Mucosa of descending colon (tissue), 3 donors: ENCODE measurements at regions not wholly inside any gene's neighbourhood (a gene's known extent, or its start where the extent isn't known, plus 50 kb on each side); places are given as distances from the start of the nearest gene placed in this dataset.
A peak's percentile ranks its signal among the peaks of the same experiment; 100 is the strongest.

Source experiments
- ATAC-seq: fragments of 200-7000 bp; cut with Tn5 transposase; one replicate; pipeline ENCODE4 v1.9.1; 2020; ENCODE audit warnings: mild to moderate bottlenecking, moderate library complexity
- DNase-seq, 3 donors: peaks; one replicate each; pipeline ENCODE4 v3.0.0-alpha.2; 2020
- H3K36me3 ChIP-seq: fragments of 200-600 bp; one replicate; pipeline ENCODE4 v1.8.0; 2021; ENCODE audit warnings: low read depth, mild to moderate bottlenecking
- H3K4me1 ChIP-seq: fragments of 200-600 bp; one replicate; pipeline ENCODE4 v1.8.0; 2021; ENCODE audit warnings: low read depth, mild to moderate bottlenecking
- H3K4me3 ChIP-seq: fragments of 200-600 bp; one replicate; pipeline ENCODE4 v1.8.0; 2021; ENCODE audit warnings: mild to moderate bottlenecking
- H3K9me3 ChIP-seq: fragments of 200-600 bp; one replicate; pipeline ENCODE4 v1.8.0; 2021; ENCODE audit warnings: mild to moderate bottlenecking
- CTCF ChIP-seq: fragments of 200-600 bp; IDR thresholded peaks from one replicate; pipeline ENCODE4 v1.8.0; 2022; ENCODE audit warnings: antibody characterized with exemption, mild to moderate bottlenecking
- intact Hi-C, 2 donors: fragments of 100-400 bp; cut with DNase I in 1 of 2; cut with micrococcal nuclease in 1 of 2; formaldehyde crosslinking; loops; one replicate each; pipeline versions ENCODE4 v1.11.0 to v1.11.1; 2022; cut with DNase I, micrococcal nuclease
- donor health status: DM: no; HTN: no; CAD: no; lungs with moderate emphysema.
- donor health status: DM: no; HTN: no; CAD: no.
- donor health status: DM: no; HTN: yes; CAD: no.

- ATAC-seq (no peak), DNase-seq (no peak)
- no peak overlapping the region for H3K4me3 ChIP-seq
- H3K9me3 ChIP-seq: peaks cover 6% of the 10 kb centered on the region
- intact Hi-C loops: no loop called here
- no peaks in the 10 kb centered on the region for H3K4me1 ChIP-seq
- TF ChIP-seq CTCF: no peak
- H3K36me3 ChIP-seq: no peaks in the 10 kb centered on the region
Observed at GRCh38 chr5:142474431-142475094, 149.7 kb upstream of the SPRY4 start.

GRCh38 chr5:142473038-142473437 lies 148.2 kb upstream of the SPRY4 start:
- no peak for DNase-seq
- TF ChIP-seq CTCF: no peak
- intact Hi-C loops: no loop called here

GRCh38 chr5:142472306-142472951 lies 147.6 kb upstream of the SPRY4 start:
- no peak for DNase-seq
- Histone ChIP-seq H3K4me3 (no peak overlapping the region), H3K4me1 (no peaks in the 10 kb centered on the region), H3K36me3 (no peaks in the 10 kb centered on the region), H3K9me3 (no peaks in the 10 kb centered on the region)
- no peak for TF ChIP-seq CTCF
- peak; percentile 43 for ATAC-seq
- intact Hi-C loops: no loop called here

More at GRCh38 chr5:142473038-142473437, 148.2 kb upstream of the SPRY4 start:
- H3K9me3 ChIP-seq: no peaks in the 10 kb centered on the region
- H3K36me3 ChIP-seq: no peaks in the 10 kb centered on the region
- no peaks in the 10 kb centered on the region for H3K4me1 ChIP-seq
- no peak for ATAC-seq
- no peak overlapping the region for H3K4me3 ChIP-seq

- no peaks in the 10 kb centered on the region for H3K36me3 ChIP-seq
- no peak for TF ChIP-seq CTCF
Observed at GRCh38 chr5:142466195-142466971, 141.6 kb upstream of the SPRY4 start.

GRCh38 chr5:142465476-142465875 lies 140.7 kb upstream of the SPRY4 start:
- intact Hi-C loops: no loop called here
- Histone ChIP-seq H3K9me3 (no peaks in the 10 kb centered on the region), H3K4me3 (no peak overlapping the region), H3K4me1 (no peaks in the 10 kb centered on the region), H3K36me3 (no peaks in the 10 kb centered on the region)
- TF ChIP-seq CTCF: no peak
- DNase-seq (no peak), ATAC-seq (no peak)

More at GRCh38 chr5:142466195-142466971, 141.6 kb upstream of the SPRY4 start:
- Histone ChIP-seq H3K4me3 (no peak overlapping the region), H3K4me1 (no peaks in the 10 kb centered on the region), H3K9me3 (no peaks in the 10 kb centered on the region)
- DNase-seq (no peak), ATAC-seq (no peak)
- intact Hi-C loops: no loop called here
